ENCODE measurements at regions not wholly inside any gene's neighbourhood (a gene's known extent, or its start where the extent isn't known, plus 50 kb on each side); places are given as distances from the start of the nearest gene placed in this dataset.

- TF ChIP-seq, protein P1, sequence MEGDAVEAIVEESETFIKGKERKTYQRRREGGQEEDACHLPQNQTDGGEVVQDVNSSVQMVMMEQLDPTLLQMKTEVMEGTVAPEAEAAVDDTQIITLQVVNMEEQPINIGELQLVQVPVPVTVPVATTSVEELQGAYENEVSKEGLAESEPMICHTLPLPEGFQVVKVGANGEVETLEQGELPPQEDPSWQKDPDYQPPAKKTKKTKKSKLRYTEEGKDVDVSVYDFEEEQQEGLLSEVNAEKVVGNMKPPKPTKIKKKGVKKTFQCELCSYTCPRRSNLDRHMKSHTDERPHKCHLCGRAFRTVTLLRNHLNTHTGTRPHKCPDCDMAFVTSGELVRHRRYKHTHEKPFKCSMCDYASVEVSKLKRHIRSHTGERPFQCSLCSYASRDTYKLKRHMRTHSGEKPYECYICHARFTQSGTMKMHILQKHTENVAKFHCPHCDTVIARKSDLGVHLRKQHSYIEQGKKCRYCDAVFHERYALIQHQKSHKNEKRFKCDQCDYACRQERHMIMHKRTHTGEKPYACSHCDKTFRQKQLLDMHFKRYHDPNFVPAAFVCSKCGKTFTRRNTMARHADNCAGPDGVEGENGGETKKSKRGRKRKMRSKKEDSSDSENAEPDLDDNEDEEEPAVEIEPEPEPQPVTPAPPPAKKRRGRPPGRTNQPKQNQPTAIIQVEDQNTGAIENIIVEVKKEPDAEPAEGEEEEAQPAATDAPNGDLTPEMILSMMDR (conservative IDR thresholded peaks at IDR 0.05): no peak
- no peak for TF ChIP-seq ZFX (IDR thresholded peaks at IDR 0.05)
Observed at GRCh38 chr20:7347409-7347808, 579.9 kb downstream of the BMP2 start.
